Colonic mucosa (tissue), 4 donors: ENCODE measurements at regions not wholly inside any gene's neighbourhood (a gene's known extent, or its start where the extent isn't known, plus 50 kb on each side); places are given as distances from the start of the nearest gene placed in this dataset.

Source experiments
- DNase-seq: peaks from one replicate; pipeline ENCODE4 v3.0.0-alpha.2; 2020
- H3K27ac ChIP-seq: fragments of 200-600 bp; one replicate; pipeline ENCODE4 v1.8.0; 2021
- H3K27me3 ChIP-seq: fragments of 200-600 bp; one replicate; pipeline ENCODE4 v1.8.0; 2021
- H3K36me3 ChIP-seq: fragments of 200-600 bp; one replicate; pipeline ENCODE4 v1.8.0; 2021
- H3K4me1 ChIP-seq: fragments of 200-600 bp; one replicate; pipeline ENCODE4 v1.8.0; 2021; ENCODE audit warnings: mild to moderate bottlenecking
- H3K4me3 ChIP-seq: fragments of 200-600 bp; one replicate; pipeline ENCODE4 v1.8.0; 2021
- H3K9ac ChIP-seq, 2 donors: one replicate each; pipeline ENCODE4 v1.7.0; 2013; ENCODE audit warnings: control low read depth in 2 of 2, low read depth in 2 of 2, low read length in 2 of 2
- H3K9me3 ChIP-seq: fragments of 200-600 bp; one replicate; pipeline ENCODE4 v1.8.0; 2021
- intact Hi-C: fragments of 100-400 bp; cut with DNase I; formaldehyde crosslinking; loops from one replicate; pipeline ENCODE4 v1.14.1; 2022
- TF ChIP-seq, protein P1 (sequence below): fragments of 200-600 bp; IDR thresholded peaks from one replicate; pipeline ENCODE4 v1.8.0; 2022; ENCODE audit warnings: antibody characterized with exemption, mild to moderate bottlenecking
- donor health status: healthy.
- donor health status: DM: no; HTN: no; CAD: no.
- donor health status: DM: no; HTN: no; CAD: no.

DNA sequence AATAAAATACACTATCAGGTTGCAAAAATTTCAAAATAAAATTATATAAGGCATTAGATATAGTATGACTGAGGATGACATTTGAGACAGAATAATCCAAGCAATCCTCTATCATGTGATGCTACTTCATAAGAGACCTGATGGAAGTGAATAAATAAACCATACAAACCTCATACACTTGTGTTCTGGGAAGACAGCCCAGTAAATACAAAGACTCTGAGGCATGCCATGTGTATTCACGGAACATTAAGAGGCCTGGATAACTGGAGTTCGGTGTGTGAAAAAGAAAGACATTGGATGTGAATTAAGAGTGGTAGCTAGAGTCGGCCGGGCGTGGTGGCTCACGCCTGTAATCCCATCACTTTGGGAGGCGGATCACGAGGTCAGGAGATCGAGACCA is 364.2 kb downstream of the ADAM29 start:
- DNase-seq = no peak
- TF ChIP-seq, protein P1, sequence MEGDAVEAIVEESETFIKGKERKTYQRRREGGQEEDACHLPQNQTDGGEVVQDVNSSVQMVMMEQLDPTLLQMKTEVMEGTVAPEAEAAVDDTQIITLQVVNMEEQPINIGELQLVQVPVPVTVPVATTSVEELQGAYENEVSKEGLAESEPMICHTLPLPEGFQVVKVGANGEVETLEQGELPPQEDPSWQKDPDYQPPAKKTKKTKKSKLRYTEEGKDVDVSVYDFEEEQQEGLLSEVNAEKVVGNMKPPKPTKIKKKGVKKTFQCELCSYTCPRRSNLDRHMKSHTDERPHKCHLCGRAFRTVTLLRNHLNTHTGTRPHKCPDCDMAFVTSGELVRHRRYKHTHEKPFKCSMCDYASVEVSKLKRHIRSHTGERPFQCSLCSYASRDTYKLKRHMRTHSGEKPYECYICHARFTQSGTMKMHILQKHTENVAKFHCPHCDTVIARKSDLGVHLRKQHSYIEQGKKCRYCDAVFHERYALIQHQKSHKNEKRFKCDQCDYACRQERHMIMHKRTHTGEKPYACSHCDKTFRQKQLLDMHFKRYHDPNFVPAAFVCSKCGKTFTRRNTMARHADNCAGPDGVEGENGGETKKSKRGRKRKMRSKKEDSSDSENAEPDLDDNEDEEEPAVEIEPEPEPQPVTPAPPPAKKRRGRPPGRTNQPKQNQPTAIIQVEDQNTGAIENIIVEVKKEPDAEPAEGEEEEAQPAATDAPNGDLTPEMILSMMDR = no peak
- no peaks in the 10 kb centered on the region for H3K9me3 ChIP-seq
- intact Hi-C loops = no loop called here
- H3K9ac ChIP-seq = no peak overlapping the region
- no peak overlapping the region for H3K27ac ChIP-seq
- H3K36me3 ChIP-seq = no peaks in the 10 kb centered on the region
- H3K4me1 ChIP-seq = no peaks in the 10 kb centered on the region
- H3K4me3 ChIP-seq = no peak overlapping the region
- H3K27me3 ChIP-seq = no peaks in the 10 kb centered on the region

DNA sequence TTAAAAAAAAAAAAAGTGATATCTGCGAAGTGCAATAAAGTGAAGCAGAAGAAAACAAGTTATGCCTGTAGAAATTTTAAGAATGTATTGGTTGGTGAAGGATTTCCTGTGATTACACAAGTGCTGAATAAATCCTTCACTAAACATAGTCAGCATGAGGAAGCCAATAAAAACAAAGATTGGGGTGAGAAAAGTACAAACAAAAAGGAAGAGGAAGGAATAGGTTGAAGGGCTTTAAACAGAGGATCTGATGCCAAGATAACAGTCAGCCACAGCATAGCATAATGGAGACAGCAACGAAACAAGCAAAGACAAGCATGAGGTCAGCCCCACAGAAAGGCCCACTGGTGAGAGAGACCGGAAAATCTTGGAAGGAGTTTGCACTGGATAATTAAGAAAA is 372.2 kb downstream of the ADAM29 start:
- intact Hi-C loops = no loop called here
- no peak for DNase-seq
- Histone ChIP-seq H3K4me1 (no peaks in the 10 kb centered on the region), H3K36me3 (no peaks in the 10 kb centered on the region), H3K27me3 (no peaks in the 10 kb centered on the region), H3K9me3 (no peaks in the 10 kb centered on the region), H3K9ac (no peak overlapping the region), H3K27ac (no peak overlapping the region), H3K4me3 (no peak overlapping the region)
- TF ChIP-seq, protein P1 = no peak

DNA sequence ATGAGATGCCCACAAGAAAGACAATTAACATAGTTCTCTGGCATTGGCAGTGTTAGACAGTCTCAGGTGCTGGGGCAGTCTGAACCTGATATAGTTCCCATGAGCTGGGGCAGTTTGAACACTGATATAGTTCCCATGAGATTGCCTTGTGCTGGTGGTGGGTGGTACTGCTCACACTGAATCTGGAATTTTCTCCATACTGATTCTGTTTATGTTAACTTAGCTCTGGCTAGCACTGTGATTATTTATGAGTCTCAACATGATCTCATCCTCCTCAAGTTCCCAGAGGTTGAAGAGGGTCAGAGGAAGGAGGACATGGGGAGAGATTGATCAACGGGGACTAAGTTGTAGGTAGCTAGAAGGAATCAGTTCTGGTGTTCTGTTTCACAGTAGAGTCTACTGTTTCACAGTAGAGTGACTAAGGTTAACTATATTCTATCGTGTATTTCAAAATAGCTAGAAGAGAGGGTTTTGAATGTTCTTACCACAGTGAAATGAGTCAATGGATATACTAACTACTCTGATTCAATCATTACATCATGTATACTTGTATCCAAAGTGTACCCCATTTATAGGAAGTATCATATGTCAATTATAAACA is 379.9 kb downstream of the ADAM29 start:
- no peak overlapping the region for H3K27ac ChIP-seq
- no peaks in the 10 kb centered on the region for H3K4me1 ChIP-seq
- TF ChIP-seq, protein P1 = no peak
- no peak for DNase-seq
- H3K9me3 ChIP-seq = no peaks in the 10 kb centered on the region
- no peak overlapping the region for H3K9ac ChIP-seq
- H3K4me3 ChIP-seq = no peak overlapping the region
- no peaks in the 10 kb centered on the region for H3K36me3 ChIP-seq
- intact Hi-C loops = no loop called here
- H3K27me3 ChIP-seq = no peaks in the 10 kb centered on the region

DNA sequence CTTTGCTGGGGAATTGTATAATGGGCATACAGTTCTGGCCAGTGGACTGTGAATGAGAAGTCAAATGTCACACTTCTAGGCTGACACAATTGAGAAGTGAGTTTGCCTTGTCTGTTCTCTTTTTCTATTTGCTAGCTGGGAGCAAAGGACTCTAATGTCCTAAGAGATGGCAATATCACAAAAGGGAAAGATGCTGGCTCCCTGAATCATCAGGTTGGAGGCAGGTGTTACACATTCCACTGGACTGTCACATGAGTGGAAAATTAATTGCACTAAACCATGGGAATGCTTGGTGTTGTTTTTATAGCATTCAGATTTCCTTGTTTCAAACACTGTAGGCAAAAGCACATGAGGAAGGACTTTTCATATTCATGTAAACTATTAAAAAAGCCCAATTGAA is 388.3 kb downstream of the ADAM29 start:
- no peaks in the 10 kb centered on the region for H3K36me3 ChIP-seq
- H3K9ac ChIP-seq = no peak overlapping the region
- H3K27ac ChIP-seq = no peak overlapping the region
- intact Hi-C loops = no loop called here
- no peaks in the 10 kb centered on the region for H3K9me3 ChIP-seq
- no peaks in the 10 kb centered on the region for H3K4me1 ChIP-seq
- H3K4me3 ChIP-seq = no peak overlapping the region
- TF ChIP-seq, protein P1 = no peak
- H3K27me3 ChIP-seq = no peaks in the 10 kb centered on the region
- no peak for DNase-seq

DNA sequence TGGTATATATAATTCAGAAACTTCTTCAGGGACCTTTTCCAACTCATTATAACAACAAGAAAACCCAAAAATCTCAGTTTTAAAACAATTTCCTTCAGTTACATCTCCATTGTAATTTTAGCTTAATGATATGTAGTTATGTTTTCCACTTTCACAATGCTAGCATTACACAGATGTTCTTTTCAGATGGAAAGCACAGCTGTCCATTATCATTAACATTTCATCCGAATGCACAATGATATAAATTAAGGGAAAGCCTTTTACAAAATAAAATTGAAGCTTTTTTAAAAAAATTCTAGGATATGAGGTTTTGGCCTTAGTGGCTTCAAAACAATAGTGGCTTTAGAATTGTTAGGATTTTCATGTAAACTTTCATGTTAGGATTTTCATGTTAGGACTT is 389.2 kb downstream of the ADAM29 start:
- Histone ChIP-seq H3K9me3 (no peaks in the 10 kb centered on the region), H3K27ac (no peak overlapping the region), H3K9ac (no peak overlapping the region), H3K27me3 (no peaks in the 10 kb centered on the region), H3K4me3 (no peak overlapping the region), H3K36me3 (no peaks in the 10 kb centered on the region), H3K4me1 (no peaks in the 10 kb centered on the region)
- TF ChIP-seq, protein P1 = no peak
- DNase-seq = no peak
- intact Hi-C loops = no loop called here
